ENCODE measurements at regions not wholly inside any gene's neighbourhood (a gene's known extent, or its start where the extent isn't known, plus 50 kb on each side); places are given as distances from the start of the nearest gene placed in this dataset.

DNA sequence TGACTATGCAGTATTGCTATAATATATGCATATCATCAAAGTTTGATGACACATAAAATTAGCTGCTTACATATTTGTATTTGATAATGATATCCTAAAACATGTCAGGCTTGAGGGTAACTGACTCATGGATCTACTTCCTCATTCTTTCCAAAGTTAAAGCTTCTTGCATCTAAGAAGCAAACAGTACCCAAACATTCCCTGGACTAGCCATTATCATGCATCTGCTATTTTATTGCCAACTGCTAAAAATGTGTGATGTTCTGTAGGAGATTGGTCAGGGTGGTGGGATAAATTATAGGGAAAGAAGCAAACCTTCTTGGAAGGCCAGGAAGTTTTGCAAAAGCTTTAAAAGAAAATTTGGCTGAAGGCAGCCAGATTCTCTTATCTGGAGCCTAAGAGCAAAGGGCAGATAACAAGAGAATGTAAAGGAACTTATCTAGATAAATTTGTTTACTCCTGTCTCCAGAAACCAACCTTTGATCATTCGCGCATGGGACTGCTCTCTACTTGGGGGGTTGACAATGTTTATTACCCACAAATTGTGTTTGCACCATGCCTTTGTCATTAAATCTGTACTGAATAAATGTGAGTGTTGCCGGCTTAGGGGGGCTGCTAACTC lies 604.1 kb upstream of the TLE4 start:
- TF ChIP-seq, protein P1, sequence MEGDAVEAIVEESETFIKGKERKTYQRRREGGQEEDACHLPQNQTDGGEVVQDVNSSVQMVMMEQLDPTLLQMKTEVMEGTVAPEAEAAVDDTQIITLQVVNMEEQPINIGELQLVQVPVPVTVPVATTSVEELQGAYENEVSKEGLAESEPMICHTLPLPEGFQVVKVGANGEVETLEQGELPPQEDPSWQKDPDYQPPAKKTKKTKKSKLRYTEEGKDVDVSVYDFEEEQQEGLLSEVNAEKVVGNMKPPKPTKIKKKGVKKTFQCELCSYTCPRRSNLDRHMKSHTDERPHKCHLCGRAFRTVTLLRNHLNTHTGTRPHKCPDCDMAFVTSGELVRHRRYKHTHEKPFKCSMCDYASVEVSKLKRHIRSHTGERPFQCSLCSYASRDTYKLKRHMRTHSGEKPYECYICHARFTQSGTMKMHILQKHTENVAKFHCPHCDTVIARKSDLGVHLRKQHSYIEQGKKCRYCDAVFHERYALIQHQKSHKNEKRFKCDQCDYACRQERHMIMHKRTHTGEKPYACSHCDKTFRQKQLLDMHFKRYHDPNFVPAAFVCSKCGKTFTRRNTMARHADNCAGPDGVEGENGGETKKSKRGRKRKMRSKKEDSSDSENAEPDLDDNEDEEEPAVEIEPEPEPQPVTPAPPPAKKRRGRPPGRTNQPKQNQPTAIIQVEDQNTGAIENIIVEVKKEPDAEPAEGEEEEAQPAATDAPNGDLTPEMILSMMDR (IDR thresholded peaks at IDR 0.05) = no peak
- H3K27ac ChIP-seq = no peak overlapping the region
- H3K4me1 ChIP-seq = no peaks in the 10 kb centered on the region

DNA sequence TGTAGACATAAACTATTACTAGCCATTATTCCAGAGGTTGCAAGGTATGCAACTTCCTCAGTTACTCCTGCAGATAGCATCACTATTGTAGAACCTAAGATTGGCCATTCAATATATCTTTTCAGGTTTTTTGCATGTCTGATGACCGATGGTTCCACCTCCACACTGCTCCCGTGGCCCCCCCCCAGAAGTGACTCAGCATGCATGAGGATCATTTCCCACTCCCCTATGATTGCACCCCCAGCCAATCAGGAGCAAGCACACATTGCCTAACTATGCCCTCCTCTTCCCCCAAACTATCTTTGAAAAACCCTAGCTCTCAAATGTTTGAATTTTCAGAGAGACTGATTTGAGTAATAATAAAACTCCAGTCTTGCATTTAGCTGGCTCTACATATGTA lies 601.4 kb upstream of the TLE4 start:
- TF ChIP-seq, protein P1 (IDR thresholded peaks at IDR 0.05) = no peak
- Histone ChIP-seq H3K27ac (no peak overlapping the region), H3K27me3 (no peaks in the 10 kb centered on the region), H3K4me1 (no peaks in the 10 kb centered on the region), H3K4me3 (no peak overlapping the region), H3K9me3 (no peaks in the 10 kb centered on the region), H3K36me3 (no peaks in the 10 kb centered on the region)
- DNase-seq (ENCODE audit: low spot score) = no peak

More for the DNA sequence above, 604.1 kb upstream of the TLE4 start:
- Histone ChIP-seq H3K9me3 (no peaks in the 10 kb centered on the region), H3K36me3 (no peaks in the 10 kb centered on the region), H3K4me3 (no peak overlapping the region), H3K27me3 (no peaks in the 10 kb centered on the region)
- DNase-seq (ENCODE audit: low spot score) = no peak

DNA sequence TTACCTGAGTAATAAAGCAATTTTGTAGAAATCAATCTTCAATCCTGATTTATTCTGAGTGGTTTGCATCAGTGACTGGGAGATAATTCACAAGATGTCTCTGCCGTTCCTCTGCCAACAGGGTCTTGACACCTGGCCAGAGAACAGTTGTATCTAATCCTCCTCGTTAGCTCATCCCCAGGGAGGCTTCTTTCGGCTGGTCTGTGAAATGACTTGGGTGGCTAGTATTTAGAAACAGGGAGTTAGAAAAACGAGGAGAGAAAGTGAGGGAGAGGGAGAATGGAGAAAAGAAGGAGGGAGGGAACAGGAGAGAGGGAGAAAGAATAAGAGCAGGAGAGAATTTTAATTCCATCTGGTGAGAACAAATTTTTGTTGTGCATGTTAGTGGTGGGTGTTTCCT lies 600.2 kb upstream of the TLE4 start:
- TF ChIP-seq, protein P1 (IDR thresholded peaks at IDR 0.05) = no peak
- no peak for DNase-seq (ENCODE audit: low spot score)
- no peaks in the 10 kb centered on the region for H3K4me1 ChIP-seq

DNA sequence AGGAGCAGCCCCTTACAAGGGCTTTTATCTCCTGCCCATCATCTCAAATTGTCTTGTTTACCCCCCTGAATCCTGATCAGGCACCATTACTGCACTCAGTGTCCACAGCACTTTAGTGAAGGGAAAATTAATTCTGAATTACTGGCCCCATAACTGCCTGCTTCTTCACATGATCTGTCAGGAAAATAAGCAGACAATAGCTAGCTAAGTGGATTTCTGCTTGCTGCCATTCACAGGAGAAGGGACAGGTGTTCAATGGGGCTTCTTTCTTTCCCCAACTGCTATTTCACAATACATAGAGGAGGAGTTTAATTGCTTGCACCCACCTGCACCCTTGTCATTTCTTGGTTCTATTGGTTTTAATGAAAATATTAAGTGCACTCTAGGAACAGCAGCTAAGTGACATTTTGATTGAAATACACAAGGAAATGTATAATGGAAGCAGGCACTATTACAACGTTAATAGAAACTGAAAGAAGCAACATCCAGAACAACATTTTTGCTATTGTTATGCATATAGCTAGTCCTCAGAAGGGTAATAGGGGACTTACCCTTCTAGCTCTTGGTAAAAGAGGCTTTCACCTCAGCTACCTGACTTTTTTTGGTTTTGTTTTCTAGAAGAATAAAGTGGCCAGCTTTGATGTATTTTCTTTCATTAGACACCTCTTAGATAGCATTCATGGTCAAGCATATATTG lies 599.3 kb upstream of the TLE4 start:
- Histone ChIP-seq H3K27ac (no peak overlapping the region), H3K4me3 (no peak overlapping the region), H3K27me3 (no peaks in the 10 kb centered on the region), H3K36me3 (no peaks in the 10 kb centered on the region), H3K4me1 (no peaks in the 10 kb centered on the region), H3K9me3 (no peaks in the 10 kb centered on the region)
- TF ChIP-seq, protein P1 (IDR thresholded peaks at IDR 0.05) = no peak
- DNase-seq (ENCODE audit: low spot score) = no peak

More for the DNA sequence above, 600.2 kb upstream of the TLE4 start:
- no peak overlapping the region for H3K4me3 ChIP-seq
- H3K27ac ChIP-seq = no peak overlapping the region
- no peaks in the 10 kb centered on the region for H3K27me3 ChIP-seq
- no peaks in the 10 kb centered on the region for H3K9me3 ChIP-seq
- no peaks in the 10 kb centered on the region for H3K36me3 ChIP-seq

DNA sequence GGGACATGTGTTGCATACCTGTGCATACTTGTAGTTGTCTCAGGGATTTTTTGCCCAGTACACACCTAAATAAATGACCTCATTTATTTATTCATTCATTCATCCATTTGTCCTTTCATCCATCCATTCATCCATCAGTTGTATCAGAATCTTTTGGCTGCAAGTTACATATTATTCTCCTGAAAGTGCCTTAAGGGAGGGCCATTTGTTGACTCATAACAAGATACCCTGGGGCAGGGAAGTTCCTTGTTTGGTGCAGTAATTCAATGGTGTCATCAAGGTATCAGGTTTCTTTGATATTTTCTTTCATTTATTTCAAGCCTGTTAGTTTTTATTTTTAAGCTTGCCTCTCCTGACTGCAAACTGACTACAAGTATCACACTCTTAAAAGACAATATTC lies 597.9 kb upstream of the TLE4 start:
- Histone ChIP-seq H3K4me3 (no peak overlapping the region), H3K4me1 (no peaks in the 10 kb centered on the region), H3K27ac (no peak overlapping the region), H3K9me3 (no peaks in the 10 kb centered on the region), H3K36me3 (no peaks in the 10 kb centered on the region), H3K27me3 (no peaks in the 10 kb centered on the region)
- TF ChIP-seq, protein P1 (IDR thresholded peaks at IDR 0.05) = no peak
- DNase-seq (ENCODE audit: low spot score) = no peak
